Fibroblast of skin of right biceps (primary cell): ENCODE measurements at regions not wholly inside any gene's neighbourhood (a gene's known extent, or its start where the extent isn't known, plus 50 kb on each side); places are given as distances from the start of the nearest gene placed in this dataset.
A peak's percentile ranks its signal among the peaks of the same experiment; 100 is the strongest.

ENCODE experiments used
- DNase-seq: peaks from one replicate; pipeline ENCODE4 v3.0.0-alpha.2; 2013

DNA sequence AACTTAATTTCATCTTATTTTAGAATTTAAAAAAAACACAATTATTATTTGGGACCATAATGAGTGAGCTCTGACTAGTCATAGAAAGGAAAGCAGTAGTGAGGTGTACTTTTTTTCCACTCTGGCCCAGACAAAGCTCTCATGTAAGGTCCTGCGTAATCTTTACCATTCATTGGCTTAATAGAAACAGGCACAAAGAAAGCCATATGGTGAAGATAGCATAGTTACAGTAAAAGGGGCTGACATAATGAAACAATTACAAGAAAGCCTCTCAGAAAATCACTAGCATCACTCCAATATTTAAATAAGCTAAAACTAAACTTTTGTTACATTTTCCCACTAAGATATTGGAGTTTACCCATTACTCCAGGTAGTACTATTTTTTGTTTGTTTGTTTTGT is 384.6 kb upstream of the ALCAM start:
- DNase-seq, result no peak

DNA sequence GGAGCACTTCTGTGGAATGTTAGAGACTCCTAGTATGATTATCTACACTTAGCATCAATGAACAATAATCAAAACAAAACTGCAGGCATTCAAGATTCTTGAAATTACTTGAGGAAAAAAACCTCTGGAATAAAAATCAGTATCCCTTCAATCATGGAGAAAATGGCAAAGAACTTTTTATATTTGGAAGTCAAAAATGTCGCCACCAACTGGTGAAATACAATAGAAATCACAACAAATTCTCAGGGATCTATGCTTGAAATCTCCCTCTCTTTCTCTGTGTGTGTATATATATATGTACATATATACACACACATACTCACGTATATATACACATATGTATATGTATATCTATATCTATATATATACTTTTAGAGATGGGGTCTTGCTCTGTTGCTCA is 378.9 kb upstream of the ALCAM start:
- no peak for DNase-seq

DNA sequence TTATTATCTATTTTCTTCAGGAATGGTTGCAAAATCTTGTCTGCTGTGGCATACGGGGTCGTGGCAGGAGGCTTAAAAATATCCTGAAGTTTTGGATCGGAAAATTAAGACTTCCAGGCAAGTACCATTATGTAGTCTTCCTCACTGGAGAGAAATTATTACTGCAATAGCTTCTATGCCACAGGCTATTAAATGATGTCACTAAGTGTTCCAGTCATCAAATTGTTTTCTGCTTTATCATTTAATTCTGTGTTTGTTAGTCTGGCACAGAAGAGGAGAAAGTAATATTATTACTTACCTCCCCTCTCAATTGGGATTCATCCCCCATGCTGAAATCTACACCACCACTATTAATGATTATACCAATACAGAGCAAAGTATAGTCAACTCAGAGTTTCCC is 378.2 kb upstream of the ALCAM start:
- peak; percentile 3 for DNase-seq

DNA sequence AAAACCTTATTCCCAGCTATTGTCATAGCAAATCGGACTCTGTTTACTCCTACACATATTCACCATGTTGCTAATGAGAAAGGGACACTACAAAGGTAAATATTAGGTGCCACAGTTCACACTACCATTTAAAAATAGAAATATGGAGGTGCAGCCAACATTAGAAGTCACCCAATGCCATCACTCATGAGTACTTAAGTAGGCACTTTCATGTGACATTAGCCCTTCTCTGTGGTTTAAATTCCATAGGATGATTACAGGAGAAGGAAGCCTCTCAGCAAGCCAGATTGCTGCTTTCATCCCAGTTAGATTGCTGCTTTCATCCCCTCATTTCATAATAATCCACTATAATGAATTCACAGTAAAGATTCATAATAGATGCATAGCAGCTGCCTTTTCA is 376.8 kb upstream of the ALCAM start:
- peak; percentile 18 for DNase-seq

DNA sequence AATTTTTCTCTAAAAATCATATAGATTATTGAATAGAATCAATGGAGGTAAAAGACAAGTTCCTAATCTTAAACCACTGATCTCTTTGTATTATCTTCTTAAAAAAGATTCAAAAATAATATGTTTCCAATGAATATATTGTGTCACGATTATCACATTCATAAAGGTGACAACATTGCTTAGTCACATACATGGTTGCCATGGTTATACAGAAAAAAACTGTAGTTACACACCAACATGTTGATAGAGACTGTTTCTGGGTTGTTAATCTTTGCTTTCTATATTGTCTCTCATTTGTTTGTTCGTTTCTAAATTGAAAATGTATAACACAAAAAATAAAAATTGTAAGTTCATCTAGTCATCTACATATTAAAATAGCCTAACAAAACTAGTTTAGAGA is 376.0 kb upstream of the ALCAM start:
- DNase-seq, result no peak

DNA sequence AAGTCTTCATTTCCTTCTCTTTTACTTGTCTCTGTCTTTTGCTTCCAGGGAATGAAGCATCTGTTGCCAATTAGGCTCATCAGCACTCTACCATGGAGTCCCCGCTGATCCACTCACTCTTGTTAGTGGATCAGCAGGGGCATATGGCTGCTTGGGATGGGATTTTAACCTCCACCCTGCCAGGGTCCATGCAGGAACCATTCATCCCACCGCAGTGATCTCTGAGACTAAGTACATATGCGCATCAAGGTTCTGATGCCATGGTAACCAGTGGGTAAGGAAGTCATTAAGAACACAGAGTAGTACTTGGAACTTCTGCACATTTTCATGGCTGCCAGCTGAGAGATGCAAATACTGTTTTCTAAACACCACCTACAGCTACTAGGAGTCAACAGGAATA is 374.0 kb upstream of the ALCAM start:
- DNase-seq, result peak; percentile 5

DNA sequence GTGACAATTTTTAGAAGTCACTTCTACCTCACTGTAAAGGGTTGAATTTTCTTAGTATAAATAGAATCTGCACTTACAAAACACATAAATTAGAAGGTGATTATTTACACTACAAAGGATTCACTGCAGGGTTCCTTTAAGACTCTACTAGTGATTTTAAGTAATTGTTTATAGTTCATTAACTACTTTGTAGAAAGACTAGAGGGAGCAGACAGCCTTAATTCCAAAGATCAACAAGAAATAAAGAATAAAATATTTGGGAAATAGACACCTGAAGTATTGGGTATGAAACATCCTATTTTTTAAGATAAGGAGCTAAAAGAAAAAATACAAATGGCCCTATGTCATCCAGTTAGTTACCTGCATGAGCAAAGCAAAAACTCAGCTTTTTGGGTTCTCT is 360.5 kb upstream of the ALCAM start:
- DNase-seq, result no peak

DNA sequence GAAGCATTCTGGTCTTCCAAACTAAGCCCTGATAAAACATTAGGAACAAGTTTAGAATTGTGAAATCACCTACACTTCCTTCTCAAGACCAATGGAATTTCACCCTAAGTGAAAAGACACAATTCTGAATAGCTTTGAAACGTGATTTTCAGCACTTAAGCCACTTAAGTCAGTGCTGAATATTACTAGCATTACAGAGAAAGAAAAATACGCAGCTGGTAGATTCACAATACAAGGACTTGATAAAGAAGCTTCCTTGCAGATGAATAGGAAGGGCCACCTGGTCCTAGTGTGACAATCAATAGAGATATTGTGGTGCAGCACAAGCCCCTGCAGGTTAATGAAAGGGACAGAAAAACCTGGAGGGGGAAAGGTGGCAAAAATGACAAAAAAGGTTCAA is 353.1 kb upstream of the ALCAM start:
- DNase-seq, result no peak

DNA sequence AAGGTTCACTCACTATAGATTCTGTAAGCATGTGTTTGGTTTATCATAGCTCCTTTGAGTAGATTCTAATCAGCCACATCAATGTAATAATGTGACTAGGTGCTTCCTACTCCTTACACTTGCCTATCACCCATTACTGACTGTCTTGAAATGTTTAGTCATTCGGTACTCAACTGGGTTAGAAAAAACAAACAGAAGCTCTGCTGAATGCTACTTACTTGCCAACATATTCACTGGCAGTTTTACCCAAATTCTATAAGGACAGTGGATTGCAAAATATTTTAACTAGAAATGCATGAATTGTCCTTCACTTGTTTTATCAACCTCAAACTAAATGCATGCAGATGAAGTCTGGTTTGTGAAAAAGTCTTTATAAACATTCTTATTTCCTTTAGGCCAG is 352.1 kb upstream of the ALCAM start:
- DNase-seq, result peak; percentile 1

DNA sequence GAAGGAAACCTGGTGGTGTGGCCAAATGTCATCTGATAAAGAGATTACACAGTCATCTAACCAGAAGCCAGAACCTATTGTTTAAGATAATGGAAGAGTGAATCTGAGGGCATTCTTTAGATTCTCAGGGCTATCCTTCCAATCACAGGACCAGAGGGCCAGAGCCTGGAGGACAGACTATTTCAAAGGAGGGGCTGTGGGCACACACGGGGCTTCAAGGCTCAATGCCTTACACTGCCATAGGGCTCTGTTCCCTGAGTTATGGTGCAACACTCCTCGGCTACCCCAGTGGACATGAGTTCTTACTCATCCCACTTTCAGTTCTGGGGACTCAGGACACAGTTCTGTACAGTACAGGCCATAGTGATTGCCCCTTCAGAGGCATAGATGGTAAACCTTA is 343.9 kb upstream of the ALCAM start:
- DNase-seq, result no peak

DNA sequence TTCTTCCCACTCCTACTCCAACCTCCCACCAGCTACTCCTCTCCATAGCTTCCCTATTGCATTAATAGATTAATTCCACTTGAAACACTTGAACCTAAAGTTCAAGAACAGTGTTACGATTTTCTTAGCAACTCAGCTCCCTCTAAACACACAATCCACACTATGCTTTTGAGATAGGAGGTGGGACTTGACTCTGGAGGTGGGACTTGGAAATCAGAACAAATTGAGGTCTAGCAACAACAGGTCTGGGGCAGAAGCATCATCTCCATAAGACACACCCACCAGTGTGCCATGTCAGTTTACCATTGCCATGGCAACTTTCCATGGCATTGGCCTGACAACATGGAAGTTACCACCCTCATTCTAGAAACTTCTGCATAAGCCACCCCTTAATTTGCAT is 336.5 kb upstream of the ALCAM start:
- no peak for DNase-seq

DNA sequence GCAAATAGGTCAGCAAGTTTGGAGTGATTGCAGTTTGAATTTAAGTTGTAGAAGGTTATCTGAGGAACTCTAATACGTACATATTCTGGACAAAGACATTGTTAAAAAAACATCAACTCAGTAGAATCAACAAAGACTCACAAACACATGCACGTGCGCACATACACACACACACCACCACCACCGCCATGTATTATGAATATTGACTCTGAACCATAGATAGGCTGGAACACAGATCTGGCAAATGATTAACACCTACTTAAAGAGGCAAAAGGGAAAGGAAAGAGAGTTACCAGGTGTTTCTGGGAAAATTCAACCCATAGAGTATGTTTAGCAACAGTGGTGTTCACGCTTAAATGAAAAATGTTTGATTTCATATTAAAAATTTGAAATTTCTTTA is 334.2 kb upstream of the ALCAM start:
- no peak for DNase-seq

DNA sequence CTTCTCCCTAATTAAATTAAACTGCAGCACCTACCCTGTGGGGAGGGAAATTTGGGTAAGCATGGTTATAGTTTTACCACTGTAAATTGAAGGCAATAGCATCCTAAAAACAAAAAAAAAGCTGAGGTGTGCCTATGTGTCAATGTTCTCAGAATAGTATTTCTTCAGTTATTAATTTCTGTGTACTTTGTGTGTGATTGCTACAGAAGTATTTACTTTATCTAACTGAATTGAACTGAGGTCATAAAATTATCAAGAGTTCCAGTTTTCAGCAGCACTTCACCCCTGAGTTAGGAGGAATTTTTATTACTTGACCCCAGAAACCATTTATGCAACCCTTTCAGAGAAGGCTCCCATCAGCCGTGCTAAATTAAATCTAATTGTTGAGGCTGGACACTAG is 333.6 kb upstream of the ALCAM start:
- no peak for DNase-seq

DNA sequence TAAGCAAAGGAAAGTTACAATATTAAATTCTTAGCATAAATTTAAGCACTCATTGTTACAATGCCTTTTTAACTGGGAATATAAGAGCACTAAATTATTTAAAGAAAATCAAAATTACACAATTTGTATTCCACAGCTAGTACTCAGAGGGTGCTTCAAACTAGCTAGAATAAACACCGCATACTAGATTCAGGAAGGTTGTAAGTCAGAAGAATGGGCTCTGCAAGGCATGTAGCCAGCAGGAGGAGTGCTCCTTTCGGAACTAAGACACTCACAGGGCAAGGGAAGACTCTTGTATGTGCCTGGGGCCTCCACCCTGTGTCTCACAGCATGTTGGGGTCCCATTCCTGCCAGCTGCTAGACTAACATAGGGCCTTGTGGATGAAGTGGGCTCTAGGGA is 327.7 kb upstream of the ALCAM start:
- DNase-seq, result no peak

DNA sequence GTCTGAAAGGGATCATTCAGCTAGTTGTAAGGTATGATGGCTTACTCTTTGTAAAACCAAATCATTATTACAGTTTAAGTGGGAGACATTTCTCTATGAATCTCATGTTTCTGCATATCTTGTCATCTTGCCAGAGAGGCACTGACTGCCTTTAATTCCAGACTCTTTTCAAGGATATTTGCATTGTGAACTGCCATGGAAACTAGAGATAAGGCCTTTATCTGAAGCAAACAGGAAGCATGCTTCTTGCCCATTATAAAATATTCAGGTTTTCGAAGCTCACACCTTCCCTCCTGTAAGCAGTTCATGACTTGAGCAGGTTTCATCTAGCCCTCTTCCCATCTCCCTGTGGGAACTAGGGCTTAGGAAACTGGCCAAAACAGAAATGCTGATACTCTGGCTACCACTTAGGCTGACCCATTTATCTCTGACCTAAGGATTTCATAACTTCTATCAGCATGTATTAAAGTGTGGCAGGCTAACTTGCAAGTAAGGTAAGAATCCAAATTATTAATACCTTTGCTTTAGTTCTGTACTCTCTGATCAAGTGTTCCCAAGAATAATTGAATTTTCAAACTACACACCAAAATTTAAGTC is 326.6 kb upstream of the ALCAM start:
- DNase-seq, result peak; percentile 1

DNA sequence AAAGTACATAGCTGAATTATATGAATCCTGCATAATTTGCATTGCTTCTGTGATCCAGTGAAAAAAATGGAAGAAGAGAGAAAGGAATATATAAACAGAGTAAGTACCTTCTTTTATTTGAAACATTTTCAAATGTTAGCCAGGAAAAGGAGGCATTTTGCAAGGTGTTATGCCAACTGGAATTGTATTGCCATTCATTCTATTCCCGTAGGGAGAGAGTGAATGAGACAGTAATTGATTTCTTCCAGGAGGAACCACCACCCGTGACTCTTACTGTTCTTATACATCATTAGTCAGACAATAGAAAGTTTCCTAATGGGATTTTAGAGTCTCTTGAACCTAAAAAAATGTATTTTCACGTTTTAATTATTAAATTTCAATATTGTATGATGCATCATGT is 324.1 kb upstream of the ALCAM start:
- DNase-seq, result no peak

DNA sequence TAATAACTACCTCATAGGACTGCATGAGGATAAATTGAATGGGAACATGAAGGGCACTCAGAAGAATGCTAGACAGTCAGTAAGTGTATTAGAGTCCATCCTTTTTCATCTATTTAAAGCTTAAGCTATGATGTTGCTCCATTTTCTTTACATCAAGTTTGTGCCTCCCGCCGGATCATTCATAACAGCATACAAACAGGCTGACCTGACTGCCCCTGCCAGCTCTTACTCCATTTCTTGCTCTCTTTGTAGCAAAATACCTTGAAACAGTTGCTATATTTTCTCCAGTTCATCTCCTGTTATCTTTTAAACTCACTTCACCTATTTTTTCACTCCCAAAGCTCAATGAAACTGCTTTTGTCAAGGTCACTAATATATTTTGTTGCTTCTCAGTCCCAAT is 315.6 kb upstream of the ALCAM start:
- DNase-seq, result no peak

DNA sequence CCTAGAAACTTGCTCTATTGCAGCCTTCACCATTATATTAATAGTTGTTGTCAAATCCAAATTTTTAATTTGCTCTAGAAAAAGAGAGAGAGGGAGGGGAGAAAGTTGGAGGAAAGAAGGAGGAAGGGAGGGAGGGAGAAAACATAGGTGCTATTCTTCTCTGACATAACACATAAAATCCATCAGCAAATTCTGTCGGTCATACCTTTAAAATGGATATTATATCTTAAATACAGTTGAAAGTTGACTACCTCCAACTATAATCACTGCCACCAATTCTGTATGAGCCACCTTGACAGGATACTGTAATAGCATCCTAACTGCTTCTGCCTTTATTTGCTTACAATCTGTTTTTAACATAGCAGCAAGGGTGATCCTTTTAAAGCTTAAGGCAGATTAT is 314.7 kb upstream of the ALCAM start:
- DNase-seq, result no peak

DNA sequence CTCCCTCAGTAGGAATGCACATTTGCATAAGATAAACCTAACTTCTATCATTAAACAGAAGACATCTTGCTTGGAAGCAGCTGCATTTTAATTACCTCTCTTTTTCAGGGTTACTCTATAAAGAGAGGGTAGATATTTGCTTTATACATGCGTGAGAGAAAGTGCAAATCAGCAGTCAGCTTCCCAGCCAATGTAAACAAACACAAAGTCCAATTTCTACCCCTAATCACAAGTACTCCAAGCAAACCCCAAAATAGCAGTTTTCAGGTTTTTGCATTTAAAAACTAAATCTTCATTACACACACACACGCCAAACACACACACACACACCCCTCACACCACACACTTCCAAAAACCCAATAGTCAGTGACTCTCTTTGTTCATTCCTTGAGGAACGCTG is 303.9 kb upstream of the ALCAM start:
- no peak for DNase-seq

DNA sequence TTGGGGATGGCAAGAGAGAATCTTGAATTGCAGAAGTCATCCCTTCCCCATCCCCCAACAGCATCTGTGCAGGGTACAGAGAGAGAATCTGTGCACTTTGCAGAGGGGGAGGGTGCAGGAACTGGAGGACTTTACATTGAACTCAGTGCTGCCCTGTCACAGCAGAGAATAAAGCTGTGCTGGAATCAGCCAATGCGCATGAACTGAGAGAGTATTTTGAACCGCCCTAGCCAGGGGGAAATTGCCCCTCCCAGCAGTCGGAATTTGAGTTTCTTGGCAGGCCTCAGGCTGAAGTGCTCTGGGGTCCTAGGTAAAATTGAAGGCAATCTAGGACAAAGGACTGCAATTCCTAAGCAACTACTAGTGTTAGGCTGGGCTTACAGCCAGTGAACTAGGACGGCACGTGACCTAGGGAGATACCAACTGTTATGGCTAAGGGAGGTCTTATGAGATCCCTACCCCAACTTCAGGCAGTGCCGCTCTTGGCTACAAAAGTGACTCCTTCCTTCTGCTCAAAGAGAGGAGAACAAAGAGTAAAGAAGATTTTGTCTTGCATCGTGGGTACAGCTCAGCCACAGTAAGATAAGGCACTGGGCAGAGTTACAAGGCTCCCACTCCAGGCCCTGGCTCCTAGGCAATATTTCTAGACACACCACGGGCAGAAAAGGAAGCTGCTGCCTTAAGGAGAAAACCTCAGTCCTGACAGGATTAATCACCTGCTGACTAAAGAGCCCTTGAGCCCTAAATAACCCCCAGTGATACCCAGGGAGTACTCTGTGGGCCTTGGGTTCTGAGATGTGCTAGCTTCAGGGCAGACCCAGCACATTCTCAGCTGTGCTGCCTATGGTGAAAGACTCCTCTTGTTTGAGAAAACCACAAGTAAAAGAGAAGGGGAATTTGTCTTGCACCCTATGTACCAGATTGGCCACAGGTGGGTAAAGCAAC is 300.5 kb upstream of the ALCAM start:
- DNase-seq, result no peak

DNA sequence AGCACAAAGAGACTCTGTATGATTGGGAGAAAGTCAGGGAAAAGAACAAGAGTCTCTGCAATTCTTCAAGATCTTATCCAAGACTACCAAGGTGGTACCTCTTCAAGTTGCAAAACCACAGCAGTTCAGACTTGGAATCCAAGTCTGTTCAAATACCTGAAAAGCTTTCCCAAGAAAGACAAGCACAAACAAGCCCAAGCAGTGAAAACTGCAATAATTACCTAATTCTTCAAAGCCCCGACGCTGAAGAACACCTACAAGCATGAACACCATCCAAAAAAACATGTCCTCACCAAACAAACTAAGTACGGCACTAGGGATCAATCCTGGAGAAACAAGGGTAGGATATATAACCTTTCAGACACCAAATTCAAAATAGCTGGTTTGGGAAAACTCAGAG is 299.3 kb upstream of the ALCAM start:
- DNase-seq, result no peak

DNA sequence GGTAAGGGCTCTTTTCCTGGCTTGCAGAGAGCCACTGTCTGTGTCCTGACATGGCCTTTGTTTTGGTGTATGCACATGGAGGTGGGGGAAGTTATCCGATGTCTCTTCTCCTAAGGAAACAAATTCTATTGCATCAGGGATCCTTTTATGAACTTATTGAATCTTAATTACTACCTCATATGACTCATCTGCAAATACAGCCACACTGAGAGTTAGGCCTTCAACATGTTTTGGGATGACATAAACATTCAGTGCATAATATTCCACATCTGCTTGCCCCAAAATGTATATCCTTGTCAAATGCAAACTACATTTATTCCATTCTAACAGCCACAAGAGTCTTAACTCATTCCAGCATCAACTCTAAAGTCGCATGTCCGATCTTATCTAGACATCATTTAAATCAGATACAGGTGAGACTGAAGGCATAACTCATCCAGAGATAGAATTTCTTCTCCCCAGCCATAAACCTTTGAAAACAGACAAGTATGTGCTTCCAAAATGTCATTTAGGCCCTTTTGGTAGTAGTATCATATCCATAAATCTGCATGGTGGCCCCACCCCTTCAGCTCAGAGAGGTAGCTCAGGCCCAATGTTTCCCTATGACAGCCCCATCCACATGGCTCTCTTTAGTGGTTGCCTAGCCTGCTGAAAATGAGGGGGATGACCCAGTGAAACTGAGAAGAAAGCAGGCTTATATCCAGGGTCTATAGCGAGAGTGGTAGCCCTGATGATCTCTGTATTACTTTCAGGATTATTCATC is 289.5 kb upstream of the ALCAM start:
- no peak for DNase-seq

DNA sequence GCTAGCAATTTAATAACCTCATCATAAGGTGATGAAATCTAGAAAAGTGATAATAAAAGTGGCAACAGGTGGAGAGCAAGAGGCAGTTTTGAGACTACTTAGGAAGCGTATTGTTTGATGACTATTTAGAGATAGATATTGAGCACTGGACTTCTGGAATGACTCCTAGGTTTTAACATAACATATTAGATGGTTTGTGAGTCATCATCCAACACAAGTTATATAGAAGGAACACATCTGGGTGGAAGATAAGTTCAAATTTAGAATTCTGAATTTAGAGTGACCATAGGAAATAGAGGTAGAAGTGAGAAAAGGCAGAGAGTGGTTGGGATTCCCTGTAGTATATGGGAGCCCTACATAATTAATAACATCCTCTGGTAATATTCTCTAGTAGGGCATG is 282.8 kb upstream of the ALCAM start:
- DNase-seq, result no peak

DNA sequence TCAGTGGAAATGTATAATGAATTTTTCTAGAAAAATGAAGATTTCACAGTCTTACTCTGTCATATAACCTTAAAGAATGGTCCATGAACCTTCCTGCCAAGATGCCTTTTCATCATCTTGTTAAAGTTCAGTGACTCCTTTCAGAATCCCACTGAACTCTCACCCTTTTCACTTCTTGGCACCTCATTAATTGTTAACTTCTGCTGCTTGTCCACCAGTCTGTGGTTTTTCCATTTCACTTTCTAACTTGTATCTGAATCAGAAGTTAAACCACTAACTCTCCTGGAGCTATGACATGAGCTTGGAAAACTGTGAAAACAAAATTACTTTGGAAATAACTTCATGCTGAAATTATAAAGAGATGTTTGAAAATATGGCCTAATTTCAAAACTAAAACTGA is 281.2 kb upstream of the ALCAM start:
- no peak for DNase-seq
